ENCODE measurements at regions not wholly inside any gene's neighbourhood (a gene's known extent, or its start where the extent isn't known, plus 50 kb on each side); places are given as distances from the start of the nearest gene placed in this dataset.

GRCh38 chr6:11925805-11926204, 86.3 kb upstream of the HIVEP1 start:
- no peak for DNase-seq

GRCh38 chr6:11923621-11924020, 88.5 kb upstream of the HIVEP1 start:
- no peak for DNase-seq

- DNase-seq = no peak
Measured at GRCh38 chr6:11922901-11923300, 89.2 kb upstream of the HIVEP1 start.

GRCh38 chr6:11921751-11922150, 90.4 kb upstream of the HIVEP1 start:
- DNase-seq = no peak

- DNase-seq = no peak
Measured at GRCh38 chr6:11921017-11921438, 91.1 kb upstream of the HIVEP1 start.

GRCh38 chr6:11920566-11920965, 91.5 kb upstream of the HIVEP1 start:
- DNase-seq = no peak

GRCh38 chr6:11919771-11920440, 92.2 kb upstream of the HIVEP1 start:
- no peak for DNase-seq

- no peak for DNase-seq
Measured at GRCh38 chr6:11918739-11919605, 93.1 kb upstream of the HIVEP1 start.

GRCh38 chr6:11917951-11918738, 94.0 kb upstream of the HIVEP1 start:
- DNase-seq = no peak

- no peak for DNase-seq
Measured at GRCh38 chr6:11912420-11912819, 99.7 kb upstream of the HIVEP1 start.

- no peak for DNase-seq
Measured at GRCh38 chr6:11911538-11911937, 100.6 kb upstream of the HIVEP1 start.

- DNase-seq = no peak
Measured at GRCh38 chr6:11909696-11910132, 102.4 kb upstream of the HIVEP1 start.

- DNase-seq = no peak
Measured at GRCh38 chr6:11908436-11909105, 103.5 kb upstream of the HIVEP1 start.

- DNase-seq = no peak
Measured at GRCh38 chr6:11903645-11904044, 108.5 kb upstream of the HIVEP1 start.

GRCh38 chr6:11902527-11902926, 109.6 kb upstream of the HIVEP1 start:
- DNase-seq = no peak

- peak in 1 of 2 donors; percentile 37 for DNase-seq
Measured at GRCh38 chr6:11900662-11901598, 111.2 kb upstream of the HIVEP1 start.

GRCh38 chr6:11899645-11900044, 112.5 kb upstream of the HIVEP1 start:
- no peak for DNase-seq

GRCh38 chr6:11894212-11894611, 115.6 kb upstream of the ADTRP start:
- DNase-seq = no peak

- DNase-seq = no peak
Measured at GRCh38 chr6:11891547-11891946, 112.9 kb upstream of the ADTRP start.

- no peak for DNase-seq
Measured at GRCh38 chr6:11890849-11891248, 112.2 kb upstream of the ADTRP start.

GRCh38 chr6:11890209-11890608, 111.6 kb upstream of the ADTRP start:
- DNase-seq = no peak

GRCh38 chr6:11889572-11889971, 111.0 kb upstream of the ADTRP start:
- no peak for DNase-seq

All from CD4-positive, alpha-beta T cell treated with Interleukin-4 for 1 hour (primary cell).